ENCODE measurements at regions not wholly inside any gene's neighbourhood (a gene's known extent, or its start where the extent isn't known, plus 50 kb on each side); places are given as distances from the start of the nearest gene placed in this dataset.

- Histone ChIP-seq H3K4me1 (no peaks in the 10 kb centered on the region), H3K27ac (no peak overlapping the region), H3K36me3 (no peaks in the 10 kb centered on the region), H3K27me3 (no peaks in the 10 kb centered on the region), H3K9me3 (no peaks in the 10 kb centered on the region), H3K4me3 (no peak overlapping the region)
- intact Hi-C loops (cut with DNase I) = no loop called here
- no peak for TF ChIP-seq CTCF (IDR thresholded peaks at IDR 0.05)
- no peak for DNase-seq (ENCODE audit: low spot score in 2 of 2)
These were observed 118.5 kb downstream of the TLE3 start for GRCh38 chr15:69979262-69979661.

- Histone ChIP-seq H3K4me3 (no peak overlapping the region), H3K36me3 (no peaks in the 10 kb centered on the region), H3K4me1 (no peaks in the 10 kb centered on the region), H3K27me3 (no peaks in the 10 kb centered on the region), H3K9me3 (no peaks in the 10 kb centered on the region), H3K27ac (no peak overlapping the region)
- no peak for TF ChIP-seq CTCF (IDR thresholded peaks at IDR 0.05)
- intact Hi-C loops (cut with DNase I) = no loop called here
- no peak for DNase-seq (ENCODE audit: low spot score in 2 of 2)
These were observed 117.9 kb downstream of the TLE3 start for GRCh38 chr15:69979783-69980182.

- intact Hi-C loops (cut with DNase I) = no loop called here
- Histone ChIP-seq H3K4me1 (no peaks in the 10 kb centered on the region), H3K36me3 (no peaks in the 10 kb centered on the region), H3K4me3 (no peak overlapping the region), H3K27ac (no peak overlapping the region), H3K27me3 (no peaks in the 10 kb centered on the region), H3K9me3 (no peaks in the 10 kb centered on the region)
- no peak for DNase-seq (ENCODE audit: low spot score in 2 of 2)
- TF ChIP-seq CTCF (IDR thresholded peaks at IDR 0.05) = no peak
These were observed 117.2 kb downstream of the TLE3 start for GRCh38 chr15:69980341-69981059.

GRCh38 chr15:69982037-69982436 is 115.7 kb downstream of the TLE3 start:
- Histone ChIP-seq H3K36me3 (no peaks in the 10 kb centered on the region), H3K4me3 (no peak overlapping the region), H3K27me3 (no peaks in the 10 kb centered on the region), H3K9me3 (no peaks in the 10 kb centered on the region), H3K4me1 (no peaks in the 10 kb centered on the region), H3K27ac (no peak overlapping the region)
- intact Hi-C loops (cut with DNase I) = no loop called here
- no peak for TF ChIP-seq CTCF (IDR thresholded peaks at IDR 0.05)
- DNase-seq (ENCODE audit: low spot score in 2 of 2) = no peak

- H3K27me3 ChIP-seq = no peaks in the 10 kb centered on the region
- no peaks in the 10 kb centered on the region for H3K9me3 ChIP-seq
- no peaks in the 10 kb centered on the region for H3K36me3 ChIP-seq
- H3K4me3 ChIP-seq = no peak overlapping the region
- H3K27ac ChIP-seq = no peak overlapping the region
- intact Hi-C loops (cut with DNase I) = no loop called here
- no peak for TF ChIP-seq CTCF (IDR thresholded peaks at IDR 0.05)
- DNase-seq (ENCODE audit: low spot score in 2 of 2) = peak in 1 of 2 donors; percentile 37
- H3K4me1 ChIP-seq = no peaks in the 10 kb centered on the region
These were observed 113.9 kb downstream of the TLE3 start for GRCh38 chr15:69983696-69984265.
